T-cell (primary cell): ENCODE measurements at regions not wholly inside any gene's neighbourhood (a gene's known extent, or its start where the extent isn't known, plus 50 kb on each side); places are given as distances from the start of the nearest gene placed in this dataset.

Experiments
- ATAC-seq, 4 experiments: fragments of 200-7000 bp in 3 of 4; fragments of 150-1000 bp in 1 of 4; cut with Tn5 transposase; replicated peaks in 1 of 4; 1 replicate in 3 of 4; 2 replicates in 1 of 4; pipeline ENCODE4 v1.10.0; 2021; ENCODE audit warnings: moderate library complexity in 3 of 4, mild to moderate bottlenecking in 2 of 4, moderate number of reproducible peaks in 1 of 4
- CTCF ChIA-PET, 2 donors: fragments of 300-600 bp; sonication (Branson Sonifier 250); formaldehyde crosslinking; loops; one replicate each; lab custom pipeline; 2022; ENCODE audit warnings: antibody characterized with exemption in 2 of 2; lab: Charles Lee
- POLR2A ChIA-PET, 2 donors: fragments of 300-600 bp; sonication (Branson Sonifier 250); formaldehyde crosslinking; loops; one replicate each; lab custom pipeline; 2022; ENCODE audit warnings: antibody characterized with exemption in 2 of 2; lab: Charles Lee
- DNase-seq, 35 experiments: peaks; one replicate each; pipeline versions ENCODE4 v3.0.0 to v3.0.0-alpha.2; 2013 to 2023
- H3K27ac ChIP-seq: one replicate; pipeline ENCODE4 v1.5.1; 2013; ENCODE audit warnings: low read length
- H3K27me3 ChIP-seq, 2 experiments: replicated peaks in 1 of 2; 1 replicate in 1 of 2; 2 replicates in 1 of 2; pipeline versions ENCODE4 v1.6.1 to v1.7.0; 2013; ENCODE audit warnings: low read length in 1 of 2, mixed read lengths in 1 of 2; ENCODE audit not compliant: control insufficient read depth in 2 of 2, insufficient read depth in 2 of 2; ENCODE audit errors: extremely low read depth in 1 of 2
- H3K36me3 ChIP-seq, 2 donors: 1 replicate in 1 of 2; 2 replicates in 1 of 2; pipeline versions ENCODE4 v1.6.1 to v1.7.0; 2013; ENCODE audit warnings: low read length in 1 of 2; ENCODE audit not compliant: control insufficient read depth in 2 of 2, insufficient read depth in 1 of 2; ENCODE audit errors: extremely low read depth in 1 of 2
- H3K4me1 ChIP-seq, 2 experiments: 1 replicate in 1 of 2; 2 replicates in 1 of 2; pipeline versions ENCODE4 v1.6.1 to v1.7.0; 2013; ENCODE audit warnings: low read length in 2 of 2, mixed read lengths in 1 of 2; ENCODE audit not compliant: insufficient read depth in 2 of 2, control insufficient read depth in 1 of 2; ENCODE audit errors: extremely low read depth in 1 of 2
- H3K4me3 ChIP-seq, 2 donors: 1 replicate in 1 of 2; 2 replicates in 1 of 2; pipeline versions ENCODE4 v1.5.1 to v1.7.0; 2013; ENCODE audit warnings: mild to moderate bottlenecking in 2 of 2, low read length in 1 of 2, moderate library complexity in 1 of 2; ENCODE audit not compliant: control insufficient read depth in 1 of 2; ENCODE audit errors: extremely low read depth in 1 of 2
- H3K9me3 ChIP-seq: 2 replicates; pipeline ENCODE4 v1.7.0; 2013
- H3K27ac Mint-ChIP-seq, 2 donors: one replicate each; pipeline ENCODE4 v1.8.0; 2020 to 2021; ENCODE audit warnings: mild to moderate bottlenecking in 2 of 2, mixed read lengths in 2 of 2
- H3K27me3 Mint-ChIP-seq, 2 donors: one replicate each; pipeline ENCODE4 v1.8.0; 2021 to 2022; ENCODE audit warnings: mixed read lengths in 2 of 2
- H3K36me3 Mint-ChIP-seq: one replicate; pipeline ENCODE4 v1.8.0; 2021; ENCODE audit warnings: mixed read lengths
- H3K4me1 Mint-ChIP-seq, 3 donors: one replicate each; pipeline ENCODE4 v1.8.0; 2020 to 2022; ENCODE audit warnings: mixed read lengths in 3 of 3, mild to moderate bottlenecking in 1 of 3
- H3K4me3 Mint-ChIP-seq, 3 donors: one replicate each; pipeline ENCODE4 v1.8.0; 2020 to 2022; ENCODE audit warnings: mild to moderate bottlenecking in 3 of 3, mixed read lengths in 3 of 3, moderate library complexity in 3 of 3
- H3K9me3 Mint-ChIP-seq, 3 donors: one replicate each; pipeline ENCODE4 v1.8.0; 2020 to 2022; ENCODE audit warnings: mixed read lengths in 3 of 3
- WGBS: methylation state at CpG from one replicate; pipeline ENCODE4 v1.1.5; 2013; ENCODE audit warnings: missing lambda C conversion rate; ENCODE audit not compliant: insufficient coverage; 5-methylcytosine and 5-hydroxymethylcytosine counted together

DNA sequence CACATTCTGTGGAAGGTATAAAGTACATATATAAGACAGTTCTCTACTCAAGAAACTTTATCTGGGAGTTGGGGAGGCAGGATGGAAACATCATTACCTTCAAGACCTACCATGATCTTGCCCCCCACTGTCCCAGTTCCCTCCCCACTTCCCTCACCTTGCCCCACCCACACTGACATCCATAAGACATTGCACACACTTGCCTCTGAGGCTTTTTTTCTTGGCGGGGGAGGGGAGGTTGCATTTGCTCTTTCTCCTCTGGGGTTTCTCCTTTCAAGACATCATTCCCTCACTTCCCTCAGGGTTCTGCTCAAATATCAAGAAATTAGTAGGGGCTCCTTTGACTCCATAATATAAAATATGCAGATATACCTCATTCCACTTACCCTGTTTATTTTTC, 276.0 kb downstream of the ARL4A start:
- Histone ChIP-seq H3K9me3 (no peaks in the 10 kb centered on the region), H3K36me3 (no peaks in the 10 kb centered on the region), H3K27ac (no peak overlapping the region), H3K4me1 (no peaks in the 10 kb centered on the region), H3K4me3 (no peak overlapping the region), H3K27me3 (no peaks in the 10 kb centered on the region)
- POLR2A ChIA-PET: no interaction called here
- H3K27me3 Mint-ChIP-seq: peaks cover 8 to 16% of the 10 kb centered on the region in 2 donors
- no peaks in the 10 kb centered on the region for H3K9me3 Mint-ChIP-seq
- CTCF ChIA-PET: no interaction called here
- H3K36me3 Mint-ChIP-seq: no peaks in the 10 kb centered on the region
- H3K4me1 Mint-ChIP-seq: no peaks in the 10 kb centered on the region
- ATAC-seq (no peak), DNase-seq (no peak)
- no peak overlapping the region for H3K4me3 Mint-ChIP-seq
- H3K27ac Mint-ChIP-seq: no peak overlapping the region
- WGBS: no CpG with 5 or more reads among the region's 1 CpG

DNA sequence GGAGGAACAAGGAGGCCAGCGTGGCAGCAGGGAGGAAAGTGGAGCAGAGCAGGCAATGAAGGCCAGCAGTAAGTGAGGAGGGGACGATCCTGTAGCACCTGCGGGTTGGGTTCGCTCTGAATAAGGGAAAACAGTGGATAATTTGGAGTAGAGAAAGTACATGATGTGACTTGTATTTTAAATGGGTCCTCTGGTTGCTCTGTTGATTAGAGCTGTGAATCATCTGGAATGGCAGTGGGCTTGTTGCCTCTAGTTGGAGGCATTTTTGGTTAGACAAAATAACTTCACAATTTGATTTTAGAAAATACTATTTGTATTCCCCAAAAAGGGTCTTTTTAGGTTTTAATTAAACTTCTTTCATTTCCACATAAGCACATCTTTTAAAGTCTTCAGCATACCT, 277.4 kb downstream of the ARL4A start:
- Histone ChIP-seq H3K27ac (no peak overlapping the region), H3K4me1 (no peaks in the 10 kb centered on the region), H3K27me3 (no peaks in the 10 kb centered on the region), H3K36me3 (no peaks in the 10 kb centered on the region), H3K4me3 (no peak overlapping the region), H3K9me3 (no peaks in the 10 kb centered on the region)
- ChIA-PET POLR2A (no interaction called here), CTCF (no interaction called here)
- DNase-seq (no peak), ATAC-seq (no peak)
- Mint-ChIP-seq H3K27ac (no peak overlapping the region), H3K27me3 (peaks cover 11% of the 10 kb centered on the region in 2 donors), H3K4me3 (no peak overlapping the region), H3K4me1 (no peaks in the 10 kb centered on the region), H3K36me3 (no peaks in the 10 kb centered on the region), H3K9me3 (no peaks in the 10 kb centered on the region)
- 83% methylated on average over 4 of the region's 4 CpGs for WGBS

- ATAC-seq (no peak), DNase-seq (no peak)
- WGBS: no CpG with 5 or more reads among the region's 2 CpGs
Observed at GRCh38 chr7:12965767-12966166, 278.3 kb downstream of the ARL4A start.

DNA sequence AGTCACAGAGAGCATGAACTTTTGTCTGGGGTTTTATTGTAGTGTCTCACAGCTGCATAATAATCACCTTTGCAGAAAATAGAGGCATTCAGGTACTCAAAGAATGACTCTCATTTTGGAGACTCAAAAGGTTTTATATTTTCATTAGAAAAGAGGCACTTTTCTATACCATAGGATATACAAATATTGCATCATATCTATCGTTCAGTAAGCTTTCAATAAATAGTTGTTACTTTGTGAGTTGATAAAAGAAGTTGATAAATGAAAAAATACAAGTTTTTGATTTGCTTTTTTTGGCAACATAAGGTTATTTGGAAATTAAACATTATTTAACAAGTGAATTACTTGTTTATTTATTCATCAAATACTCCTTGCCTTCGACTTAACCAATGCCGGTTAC, 279.9 kb downstream of the ARL4A start:
- WGBS: no CpG with 5 or more reads among the region's 3 CpGs

More at GRCh38 chr7:12965767-12966166, 278.3 kb downstream of the ARL4A start:
- POLR2A ChIA-PET: interaction anchor here in 1 of 2 donors (0.6 kb wide), 1 partner anchor 218 kb away, joined by 4 read pairs; no protein-coding TSS in a partner anchor
- no peaks in the 10 kb centered on the region for H3K4me1 ChIP-seq
- no peaks in the 10 kb centered on the region for H3K27me3 ChIP-seq
- Mint-ChIP-seq H3K9me3 (no peaks in the 10 kb centered on the region), H3K36me3 (no peaks in the 10 kb centered on the region), H3K4me3 (no peak overlapping the region), H3K27me3 (peaks cover 10 to 11% of the 10 kb centered on the region in 2 donors), H3K27ac (no peak overlapping the region), H3K4me1 (no peaks in the 10 kb centered on the region)
- CTCF ChIA-PET: no interaction called here
- H3K36me3 ChIP-seq: no peaks in the 10 kb centered on the region
- H3K27ac ChIP-seq: no peak overlapping the region
- no peak overlapping the region for H3K4me3 ChIP-seq
- no peaks in the 10 kb centered on the region for H3K9me3 ChIP-seq

DNA sequence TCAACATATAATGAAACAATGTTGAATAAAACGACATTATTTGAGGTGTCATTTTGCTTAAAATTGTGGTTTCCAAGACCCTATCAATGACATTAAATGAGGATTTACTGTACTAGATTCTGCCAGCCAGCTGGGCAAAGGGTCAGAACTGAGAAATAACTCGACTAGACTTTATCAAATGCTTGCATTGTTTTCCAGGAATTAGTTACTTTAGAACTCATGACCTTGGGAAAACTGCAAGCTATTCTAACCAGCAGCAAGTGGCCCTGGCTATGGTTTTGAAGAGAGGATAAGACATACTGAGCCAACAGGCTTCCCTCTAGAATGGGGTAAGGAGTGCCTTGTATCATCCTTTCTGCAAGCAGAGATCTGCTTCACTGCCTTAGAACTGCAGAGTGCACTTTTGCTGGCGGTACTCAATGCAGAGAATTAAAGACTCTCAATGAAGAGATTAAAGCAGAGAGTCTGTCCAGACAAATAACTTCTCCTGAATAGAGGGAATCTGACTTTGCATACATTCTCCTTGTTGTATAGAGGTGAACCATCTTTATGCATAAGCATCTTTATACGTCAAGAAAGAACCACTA, 281.5 kb downstream of the ARL4A start:
- Histone ChIP-seq H3K4me1 (no peaks in the 10 kb centered on the region), H3K4me3 (no peak overlapping the region), H3K36me3 (no peaks in the 10 kb centered on the region), H3K27me3 (no peaks in the 10 kb centered on the region), H3K9me3 (no peaks in the 10 kb centered on the region), H3K27ac (no peak overlapping the region)
- Mint-ChIP-seq H3K4me1 (no peaks in the 10 kb centered on the region), H3K36me3 (no peaks in the 10 kb centered on the region), H3K27me3 (peaks cover 6 to 11% of the 10 kb centered on the region in 2 donors), H3K27ac (no peak overlapping the region), H3K4me3 (no peak overlapping the region), H3K9me3 (no peaks in the 10 kb centered on the region)
- ChIA-PET POLR2A (no interaction called here), CTCF (no interaction called here)
- DNase-seq (no peak), ATAC-seq (no peak)
- 66% methylated on average over 3 of the region's 4 CpGs for WGBS

More for the DNA sequence above, 279.9 kb downstream of the ARL4A start:
- H3K9me3 ChIP-seq: no peaks in the 10 kb centered on the region
- Mint-ChIP-seq H3K36me3 (no peaks in the 10 kb centered on the region), H3K4me3 (no peak overlapping the region), H3K27me3 (peaks cover 6 to 11% of the 10 kb centered on the region in 2 donors), H3K9me3 (no peaks in the 10 kb centered on the region), H3K27ac (no peak overlapping the region), H3K4me1 (no peaks in the 10 kb centered on the region)
- no peaks in the 10 kb centered on the region for H3K27me3 ChIP-seq
- DNase-seq (no peak), ATAC-seq (no peak)
- ChIA-PET CTCF (no interaction called here), POLR2A (interaction anchor here in 1 of 2 donors (0.6 kb wide), 1 partner anchor 29 kb away, joined by 5 read pairs; no protein-coding TSS in a partner anchor)
- no peaks in the 10 kb centered on the region for H3K36me3 ChIP-seq
- no peak overlapping the region for H3K4me3 ChIP-seq
- no peak overlapping the region for H3K27ac ChIP-seq
- no peaks in the 10 kb centered on the region for H3K4me1 ChIP-seq

- DNase-seq: no peak
- no CpG with 5 or more reads among the region's 2 CpGs for WGBS
- Histone ChIP-seq H3K36me3 (no peaks in the 10 kb centered on the region), H3K27me3 (no peaks in the 10 kb centered on the region), H3K4me1 (no peaks in the 10 kb centered on the region), H3K9me3 (no peaks in the 10 kb centered on the region), H3K4me3 (no peak overlapping the region), H3K27ac (no peak overlapping the region)
- POLR2A ChIA-PET: interaction anchor here in 1 of 2 donors (0.6 kb wide), 1 partner anchor 71 kb away, joined by 3 read pairs; no protein-coding TSS in a partner anchor
- Mint-ChIP-seq H3K4me3 (no peak overlapping the region), H3K9me3 (no peaks in the 10 kb centered on the region), H3K27me3 (peaks cover 5 to 6% of the 10 kb centered on the region in 2 donors), H3K36me3 (no peaks in the 10 kb centered on the region), H3K4me1 (no peaks in the 10 kb centered on the region), H3K27ac (no peak overlapping the region)
- CTCF ChIA-PET: no interaction called here
- no peak for ATAC-seq
Observed at GRCh38 chr7:12970626-12971025, 283.2 kb downstream of the ARL4A start.
